ENCODE measurements at regions not wholly inside any gene's neighbourhood (a gene's known extent, or its start where the extent isn't known, plus 50 kb on each side); places are given as distances from the start of the nearest gene placed in this dataset.

GRCh38 chr11:54944211-54944610, 237.6 kb downstream of the OR4A5 start:
- TF ChIP-seq SMC3 (IDR thresholded peaks at IDR 0.05) = no peak
- no peak for TF ChIP-seq EP300 (IDR thresholded peaks at IDR 0.05)
- no peak for TF ChIP-seq POLR2AphosphoS2 (conservative IDR thresholded peaks at IDR 0.05; ENCODE audit: low read length)
- no peak for TF ChIP-seq CTCF (IDR thresholded peaks at IDR 0.05)
- no peak for TF ChIP-seq ZNF302 (CRISPR knock-in tag; IDR thresholded peaks at IDR 0.05)
- TF ChIP-seq ESRRA (IDR thresholded peaks at IDR 0.05; ENCODE audit: borderline replicate concordance, low read length) = no peak
- TF ChIP-seq JUN (IDR thresholded peaks at IDR 0.05) = no peak
- no peak for TF ChIP-seq POLR2A (IDR thresholded peaks at IDR 0.05; ENCODE audit: low read length)
- TF ChIP-seq RAD21 (conservative IDR thresholded peaks at IDR 0.05 in 1 of 2, IDR thresholded peaks at IDR 0.05 in 1 of 2) = no peak
- TF ChIP-seq, protein P1, sequence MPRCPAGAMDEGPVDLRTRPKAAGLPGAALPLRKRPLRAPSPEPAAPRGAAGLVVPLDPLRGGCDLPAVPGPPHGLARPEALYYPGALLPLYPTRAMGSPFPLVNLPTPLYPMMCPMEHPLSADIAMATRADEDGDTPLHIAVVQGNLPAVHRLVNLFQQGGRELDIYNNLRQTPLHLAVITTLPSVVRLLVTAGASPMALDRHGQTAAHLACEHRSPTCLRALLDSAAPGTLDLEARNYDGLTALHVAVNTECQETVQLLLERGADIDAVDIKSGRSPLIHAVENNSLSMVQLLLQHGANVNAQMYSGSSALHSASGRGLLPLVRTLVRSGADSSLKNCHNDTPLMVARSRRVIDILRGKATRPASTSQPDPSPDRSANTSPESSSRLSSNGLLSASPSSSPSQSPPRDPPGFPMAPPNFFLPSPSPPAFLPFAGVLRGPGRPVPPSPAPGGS (IDR thresholded peaks at IDR 0.05) = no peak
- no peak for TF ChIP-seq RNF2 (IDR thresholded peaks at IDR 0.05; ENCODE audit: borderline replicate concordance, low read depth)
- no peak for TF ChIP-seq HMGXB4 (CRISPR knock-in tag; IDR thresholded peaks at IDR 0.05; ENCODE audit: borderline replicate concordance)

Data from A549 (cell line).